Transverse colon (tissue), 4 donors: ENCODE measurements at regions not wholly inside any gene's neighbourhood (a gene's known extent, or its start where the extent isn't known, plus 50 kb on each side); places are given as distances from the start of the nearest gene placed in this dataset.

Experiments used
- POLR2A ChIP-seq: fragments of 450-650 bp; IDR thresholded peaks from one replicate; pipeline ENCODE4 v1.6.1; 2016; ENCODE audit warnings: antibody characterized with exemption, mild to moderate bottlenecking, moderate library complexity
- POLR2AphosphoS5 ChIP-seq, 3 donors: sonication (generic); formaldehyde crosslinking; IDR thresholded peaks; one replicate each; pipeline ENCODE4 v1.6.1; 2016; ENCODE audit warnings: antibody characterized with exemption in 3 of 3
- TF ChIP-seq, protein P1 (sequence below), 5 experiments: fragments of 200-600 bp in 3 of 5; fragments of 450-650 bp in 2 of 5; sonication (generic) in 3 of 5; IDR thresholded peaks; 1 replicate in 2 of 5; 2 replicates in 3 of 5; pipeline ENCODE4 v1.5.1; 2016 to 2017; ENCODE audit warnings: antibody characterized with exemption in 5 of 5, inconsistent platforms in 3 of 5, mild to moderate bottlenecking in 2 of 5, moderate library complexity in 1 of 5

DNA sequence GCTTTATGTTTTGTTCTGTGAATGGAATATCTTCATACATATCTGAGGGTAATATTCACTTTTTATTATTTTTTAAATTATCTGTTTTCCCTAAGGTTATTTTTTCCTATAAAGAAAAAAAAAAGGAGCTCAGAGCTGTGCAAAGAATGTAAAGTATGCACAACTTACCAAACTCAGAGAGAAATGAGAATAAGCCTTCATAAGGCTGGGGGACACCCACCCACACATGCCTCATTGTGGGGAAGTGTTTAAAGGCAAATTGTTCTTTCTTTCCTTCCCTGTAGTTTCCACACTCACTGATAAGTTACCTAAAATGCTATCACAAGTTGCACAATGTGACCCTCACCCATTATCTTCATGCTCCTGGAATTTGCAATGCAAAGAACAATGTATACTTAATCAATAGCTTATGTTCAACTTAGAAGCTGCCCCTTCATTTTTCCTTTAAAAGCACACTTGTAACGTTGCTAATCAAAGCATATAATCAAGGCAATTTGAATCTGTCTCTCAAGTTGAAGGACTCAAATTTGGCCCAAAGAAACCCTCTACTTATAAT is 108.1 kb downstream of the GNAT3 start:
- TF ChIP-seq POLR2A (no peak), POLR2AphosphoS5 (IDR thresholded peaks at IDR 0.05) (no peak)
- TF ChIP-seq, protein P1, sequence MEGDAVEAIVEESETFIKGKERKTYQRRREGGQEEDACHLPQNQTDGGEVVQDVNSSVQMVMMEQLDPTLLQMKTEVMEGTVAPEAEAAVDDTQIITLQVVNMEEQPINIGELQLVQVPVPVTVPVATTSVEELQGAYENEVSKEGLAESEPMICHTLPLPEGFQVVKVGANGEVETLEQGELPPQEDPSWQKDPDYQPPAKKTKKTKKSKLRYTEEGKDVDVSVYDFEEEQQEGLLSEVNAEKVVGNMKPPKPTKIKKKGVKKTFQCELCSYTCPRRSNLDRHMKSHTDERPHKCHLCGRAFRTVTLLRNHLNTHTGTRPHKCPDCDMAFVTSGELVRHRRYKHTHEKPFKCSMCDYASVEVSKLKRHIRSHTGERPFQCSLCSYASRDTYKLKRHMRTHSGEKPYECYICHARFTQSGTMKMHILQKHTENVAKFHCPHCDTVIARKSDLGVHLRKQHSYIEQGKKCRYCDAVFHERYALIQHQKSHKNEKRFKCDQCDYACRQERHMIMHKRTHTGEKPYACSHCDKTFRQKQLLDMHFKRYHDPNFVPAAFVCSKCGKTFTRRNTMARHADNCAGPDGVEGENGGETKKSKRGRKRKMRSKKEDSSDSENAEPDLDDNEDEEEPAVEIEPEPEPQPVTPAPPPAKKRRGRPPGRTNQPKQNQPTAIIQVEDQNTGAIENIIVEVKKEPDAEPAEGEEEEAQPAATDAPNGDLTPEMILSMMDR (IDR thresholded peaks at IDR 0.05), result no peak
